NB4 (cell line): ENCODE measurements at regions not wholly inside any gene's neighbourhood (a gene's known extent, or its start where the extent isn't known, plus 50 kb on each side); places are given as distances from the start of the nearest gene placed in this dataset.

Source experiments
- DNase-seq: peaks from one replicate; pipeline ENCODE4 v3.0.0; 2010; ENCODE audit warnings: low read depth
- H3K4me3 ChIP-seq: one replicate; pipeline ENCODE4 v1.5.1; 2011; ENCODE audit warnings: mild to moderate bottlenecking, low read depth, low read length, moderate library complexity
- MYC ChIP-seq: IDR thresholded peaks from 2 replicates; pipeline ENCODE4 v1.6.1; 2011; ENCODE audit warnings: low read depth, low read length
- POLR2A ChIP-seq: IDR thresholded peaks from 2 replicates; pipeline ENCODE4 v1.6.1; 2011; ENCODE audit warnings: mild to moderate bottlenecking; ENCODE audit not compliant: insufficient read length; ENCODE audit errors: extremely low read depth
- TF ChIP-seq, protein P1 (sequence below): IDR thresholded peaks from 2 replicates; pipeline ENCODE4 v1.6.1; 2011; ENCODE audit warnings: low read depth, low read length
- TF ChIP-seq, protein P2 (sequence below): IDR thresholded peaks from one replicate; pipeline ENCODE4 v1.5.1; 2012; ENCODE audit warnings: low read depth, low read length

DNA sequence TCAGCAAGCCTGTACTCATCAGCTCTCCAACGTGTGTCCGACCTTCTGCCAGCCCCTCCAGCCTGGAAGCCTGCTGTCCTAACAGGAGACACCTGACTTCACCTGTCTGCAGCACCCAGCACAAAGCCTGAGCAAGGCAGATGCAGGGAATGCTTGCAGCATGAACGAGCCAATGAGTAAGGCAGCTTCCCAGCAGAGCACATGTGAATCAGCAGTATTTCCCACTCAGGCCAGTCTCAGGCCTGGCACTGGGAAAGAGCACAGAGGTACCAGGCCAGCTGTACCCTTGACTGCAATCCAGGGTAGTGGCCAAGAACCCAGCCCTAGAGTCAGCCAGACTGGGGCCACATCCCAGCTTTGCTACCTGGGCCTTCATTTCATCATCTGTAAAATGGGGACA lies 120.8 kb downstream of the MAFB start:
- TF ChIP-seq, protein P1, sequence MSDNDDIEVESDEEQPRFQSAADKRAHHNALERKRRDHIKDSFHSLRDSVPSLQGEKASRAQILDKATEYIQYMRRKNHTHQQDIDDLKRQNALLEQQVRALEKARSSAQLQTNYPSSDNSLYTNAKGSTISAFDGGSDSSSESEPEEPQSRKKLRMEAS = no peak
- TF ChIP-seq POLR2A (no peak), MYC (no peak)
- H3K4me3 ChIP-seq = no peak overlapping the region
- no peak for DNase-seq

- H3K4me3 ChIP-seq = no peak overlapping the region
- TF ChIP-seq, protein P1 = no peak
- TF ChIP-seq POLR2A (no peak), MYC (no peak)
- TF ChIP-seq, protein P2, sequence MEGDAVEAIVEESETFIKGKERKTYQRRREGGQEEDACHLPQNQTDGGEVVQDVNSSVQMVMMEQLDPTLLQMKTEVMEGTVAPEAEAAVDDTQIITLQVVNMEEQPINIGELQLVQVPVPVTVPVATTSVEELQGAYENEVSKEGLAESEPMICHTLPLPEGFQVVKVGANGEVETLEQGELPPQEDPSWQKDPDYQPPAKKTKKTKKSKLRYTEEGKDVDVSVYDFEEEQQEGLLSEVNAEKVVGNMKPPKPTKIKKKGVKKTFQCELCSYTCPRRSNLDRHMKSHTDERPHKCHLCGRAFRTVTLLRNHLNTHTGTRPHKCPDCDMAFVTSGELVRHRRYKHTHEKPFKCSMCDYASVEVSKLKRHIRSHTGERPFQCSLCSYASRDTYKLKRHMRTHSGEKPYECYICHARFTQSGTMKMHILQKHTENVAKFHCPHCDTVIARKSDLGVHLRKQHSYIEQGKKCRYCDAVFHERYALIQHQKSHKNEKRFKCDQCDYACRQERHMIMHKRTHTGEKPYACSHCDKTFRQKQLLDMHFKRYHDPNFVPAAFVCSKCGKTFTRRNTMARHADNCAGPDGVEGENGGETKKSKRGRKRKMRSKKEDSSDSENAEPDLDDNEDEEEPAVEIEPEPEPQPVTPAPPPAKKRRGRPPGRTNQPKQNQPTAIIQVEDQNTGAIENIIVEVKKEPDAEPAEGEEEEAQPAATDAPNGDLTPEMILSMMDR = no peak
- DNase-seq = no peak
These were observed 123.4 kb downstream of the MAFB start for GRCh38 chr20:40565682-40566040.

- TF ChIP-seq, protein P2 = no peak
- TF ChIP-seq, protein P1 = no peak
- peak; percentile 12 for DNase-seq
These were observed 123.9 kb downstream of the MAFB start for GRCh38 chr20:40565001-40565681.

DNA sequence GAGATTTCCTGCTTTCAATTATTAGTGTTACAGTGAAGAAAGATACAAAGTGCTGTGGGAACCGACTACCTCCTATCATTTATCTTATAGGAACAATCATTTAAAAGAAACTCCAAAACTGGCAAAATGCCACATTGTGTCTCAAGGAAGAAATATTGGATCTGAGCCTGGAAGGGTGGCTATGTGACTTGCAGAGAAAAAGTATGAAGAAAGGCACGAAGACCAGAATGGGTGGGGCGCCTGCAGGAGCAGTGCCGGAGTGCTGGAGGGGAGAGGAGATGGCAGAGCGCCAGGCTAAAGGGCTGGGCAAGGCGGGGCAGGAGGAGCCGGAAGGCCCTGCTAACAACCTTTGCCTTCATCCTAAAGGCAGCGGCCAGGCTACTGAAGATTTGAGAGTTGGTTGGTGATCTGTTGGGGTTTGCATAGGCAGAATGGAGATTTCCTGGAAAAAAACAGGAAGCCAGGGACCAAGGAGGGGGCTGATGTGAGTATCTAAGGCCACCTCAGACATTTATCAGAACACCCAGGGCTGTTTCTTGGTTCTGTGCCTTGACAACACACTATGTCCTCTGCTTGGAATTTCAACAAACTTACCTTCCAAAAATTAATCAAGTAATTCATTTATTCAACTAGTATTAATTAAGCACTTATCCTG lies 125.6 kb downstream of the MAFB start:
- TF ChIP-seq MYC = no peak
- H3K4me3 ChIP-seq = no peak overlapping the region
- no peak for DNase-seq

More at GRCh38 chr20:40565001-40565681, 123.9 kb downstream of the MAFB start:
- H3K4me3 ChIP-seq = no peak overlapping the region

DNA sequence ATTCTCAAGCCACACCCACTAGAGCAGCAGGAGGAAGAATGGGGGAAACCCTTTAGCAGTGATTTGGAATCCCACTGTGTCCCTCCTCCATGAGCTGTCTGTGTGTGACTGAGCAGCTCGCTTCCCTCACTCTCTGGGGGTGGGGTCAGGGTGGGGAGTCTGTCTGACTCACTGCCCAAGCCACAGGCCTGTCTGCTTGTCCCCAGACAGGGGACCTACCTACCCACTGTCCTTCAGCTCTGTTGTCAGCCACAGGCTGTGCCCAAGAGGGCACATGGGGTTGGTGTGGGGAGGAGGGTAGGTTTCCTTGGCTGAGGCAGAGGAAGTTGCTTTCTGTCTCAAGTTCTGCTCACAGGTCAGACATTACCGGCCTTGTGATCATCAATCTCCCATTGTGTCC lies 127.0 kb downstream of the MAFB start:
- TF ChIP-seq MYC (no peak), POLR2A (no peak)
- TF ChIP-seq, protein P2 = no peak
- TF ChIP-seq, protein P1 = 0 out of 2 replicates have a peak, but pooled peaks have one; percentile 9
- DNase-seq = peak; percentile 75
- no peak overlapping the region for H3K4me3 ChIP-seq

DNA sequence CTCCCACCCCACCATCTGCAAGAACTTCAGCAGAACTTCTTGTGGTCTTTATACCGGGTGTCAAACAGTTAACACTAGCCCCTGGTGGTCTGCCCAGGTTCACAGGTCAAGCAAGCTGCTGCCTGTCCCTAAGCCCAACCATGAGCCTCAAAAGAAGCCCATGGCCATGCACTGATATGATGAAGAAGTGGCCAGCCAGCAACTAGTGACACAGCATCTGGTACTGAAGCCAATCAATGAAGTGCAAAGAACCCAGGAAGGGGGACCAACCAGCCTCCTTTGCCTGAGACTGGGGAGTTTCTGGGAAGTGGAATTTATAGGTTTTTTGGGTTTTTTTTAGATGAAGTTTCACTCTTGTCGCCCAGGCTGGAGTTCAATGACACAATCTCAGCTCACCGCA lies 127.8 kb downstream of the MAFB start:
- TF ChIP-seq MYC = no peak
- TF ChIP-seq POLR2A = no peak
- TF ChIP-seq, protein P2 = no peak
- TF ChIP-seq, protein P1 = no peak
- DNase-seq = no peak
- H3K4me3 ChIP-seq = no peak overlapping the region

- TF ChIP-seq MYC = no peak
- no peak for DNase-seq
- no peak overlapping the region for H3K4me3 ChIP-seq
These were observed 130.8 kb downstream of the MAFB start for GRCh38 chr20:40558212-40558611.
